Epidermal melanocyte (primary cell): ENCODE measurements at regions not wholly inside any gene's neighbourhood (a gene's known extent, or its start where the extent isn't known, plus 50 kb on each side); places are given as distances from the start of the nearest gene placed in this dataset.

Source experiments
- DNase-seq: peaks from one replicate; pipeline ENCODE4 v3.0.0; 2011; ENCODE audit warnings: low spot score; ENCODE audit not compliant: insufficient read length

DNA sequence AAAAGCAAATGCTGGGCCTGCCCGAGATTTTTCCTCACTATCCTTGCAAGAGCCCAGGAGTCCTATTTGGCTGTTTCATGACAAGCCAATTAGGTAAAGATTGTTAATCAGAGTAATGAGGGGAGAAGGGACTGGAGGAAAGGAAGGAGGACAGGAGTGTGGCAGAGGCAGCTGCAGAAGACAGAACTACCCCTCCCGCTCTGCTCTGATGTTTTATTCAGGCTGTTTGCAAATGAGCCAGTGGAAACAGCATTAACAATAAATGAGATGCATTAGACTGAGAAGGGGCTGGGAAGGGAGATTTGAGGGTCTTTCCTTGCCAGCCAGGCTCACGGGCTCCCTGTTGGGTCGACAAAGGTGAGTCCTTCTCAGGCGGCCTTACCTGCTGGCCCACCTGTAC lies 421.0 kb upstream of the CCDC196 start:
- DNase-seq = no peak

DNA sequence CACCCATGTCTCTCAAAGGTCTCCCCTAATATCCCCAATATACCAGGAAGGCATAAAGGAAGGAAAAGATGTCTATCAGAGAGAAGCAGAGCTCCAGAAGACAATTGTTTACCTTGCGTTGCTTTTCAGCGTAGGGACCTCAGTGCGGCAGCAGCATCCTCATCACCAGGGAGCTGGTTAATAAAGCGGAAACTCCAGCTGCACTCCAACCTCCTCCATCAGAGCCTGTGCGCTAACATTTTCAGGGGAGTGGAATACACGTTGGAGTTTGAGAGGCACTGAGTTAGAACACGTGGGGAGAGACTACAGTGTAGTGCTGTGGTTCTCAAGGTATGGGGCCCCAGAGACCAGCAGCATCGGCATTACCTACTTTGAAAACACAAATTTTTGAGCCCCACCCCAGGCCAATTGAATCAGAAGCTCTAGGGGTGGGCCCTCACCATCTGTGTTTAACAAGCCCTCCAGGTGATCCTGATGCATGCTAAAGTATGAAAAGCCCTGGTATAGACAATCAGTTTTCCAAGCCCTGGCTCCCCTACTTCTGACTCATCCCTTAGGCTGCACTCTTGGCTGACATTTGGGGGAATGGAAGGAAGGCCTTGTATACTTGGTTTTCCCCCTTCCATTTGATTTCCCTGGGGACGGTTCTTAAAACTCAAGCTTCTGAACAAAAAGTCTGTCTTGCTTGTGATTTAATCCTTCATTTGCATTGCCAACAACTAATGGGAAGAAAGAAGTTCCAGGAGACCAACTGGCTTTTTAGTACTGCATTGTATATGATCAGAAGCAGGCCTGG lies 419.0 kb upstream of the CCDC196 start:
- no peak for DNase-seq

DNA sequence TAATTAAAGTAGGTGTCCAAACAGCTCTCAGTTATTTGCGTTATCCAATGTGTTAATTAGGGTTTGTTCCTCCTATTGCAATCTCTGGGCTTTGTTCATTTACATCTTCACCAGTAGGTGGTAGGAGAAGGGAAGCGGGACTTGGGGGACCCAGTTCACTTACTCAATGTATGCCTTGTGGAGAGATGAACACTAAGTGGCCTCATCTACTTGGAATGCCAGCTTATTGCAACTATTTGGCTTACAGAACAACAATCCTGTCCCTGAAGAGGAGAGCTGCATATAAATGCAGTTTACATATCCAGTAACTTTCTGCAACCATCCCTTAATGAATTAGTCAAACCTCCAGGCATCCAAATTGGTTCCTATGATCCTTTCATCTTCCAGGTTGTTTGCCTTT lies 417.1 kb upstream of the CCDC196 start:
- DNase-seq = no peak

DNA sequence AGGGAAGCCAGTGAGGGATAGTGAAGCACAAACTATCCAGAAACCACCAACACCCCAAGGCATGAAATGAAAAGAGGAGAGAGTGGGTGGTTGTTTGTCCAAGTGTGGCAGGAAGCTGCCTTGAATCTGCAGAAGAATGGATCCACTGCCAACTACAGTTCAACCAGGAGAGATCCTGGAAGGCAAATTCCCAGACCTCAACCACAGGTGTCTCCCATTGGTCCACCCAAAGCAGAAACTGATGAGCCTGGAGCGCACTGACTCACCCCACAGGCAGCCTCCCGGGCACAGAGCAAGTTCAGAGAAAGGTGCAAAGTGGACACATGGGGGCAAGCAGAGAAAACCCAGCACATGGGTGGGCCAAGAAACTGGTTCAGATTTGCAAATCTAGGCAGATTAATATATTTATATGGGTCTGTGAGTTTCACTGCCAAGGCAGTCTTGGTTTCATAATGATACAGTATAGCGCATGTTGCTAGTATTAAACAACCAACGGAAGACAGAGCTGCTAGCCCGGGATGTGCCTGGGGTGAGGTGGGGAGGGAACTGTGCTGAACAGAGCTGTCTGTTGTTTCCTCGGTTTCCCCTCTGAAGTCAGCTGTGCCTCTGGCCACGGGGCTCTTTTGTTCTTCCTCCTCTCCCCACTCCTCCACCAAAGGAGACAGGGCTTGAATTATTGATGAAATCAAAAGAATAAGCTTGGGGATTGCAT lies 416.2 kb upstream of the CCDC196 start:
- no peak for DNase-seq

DNA sequence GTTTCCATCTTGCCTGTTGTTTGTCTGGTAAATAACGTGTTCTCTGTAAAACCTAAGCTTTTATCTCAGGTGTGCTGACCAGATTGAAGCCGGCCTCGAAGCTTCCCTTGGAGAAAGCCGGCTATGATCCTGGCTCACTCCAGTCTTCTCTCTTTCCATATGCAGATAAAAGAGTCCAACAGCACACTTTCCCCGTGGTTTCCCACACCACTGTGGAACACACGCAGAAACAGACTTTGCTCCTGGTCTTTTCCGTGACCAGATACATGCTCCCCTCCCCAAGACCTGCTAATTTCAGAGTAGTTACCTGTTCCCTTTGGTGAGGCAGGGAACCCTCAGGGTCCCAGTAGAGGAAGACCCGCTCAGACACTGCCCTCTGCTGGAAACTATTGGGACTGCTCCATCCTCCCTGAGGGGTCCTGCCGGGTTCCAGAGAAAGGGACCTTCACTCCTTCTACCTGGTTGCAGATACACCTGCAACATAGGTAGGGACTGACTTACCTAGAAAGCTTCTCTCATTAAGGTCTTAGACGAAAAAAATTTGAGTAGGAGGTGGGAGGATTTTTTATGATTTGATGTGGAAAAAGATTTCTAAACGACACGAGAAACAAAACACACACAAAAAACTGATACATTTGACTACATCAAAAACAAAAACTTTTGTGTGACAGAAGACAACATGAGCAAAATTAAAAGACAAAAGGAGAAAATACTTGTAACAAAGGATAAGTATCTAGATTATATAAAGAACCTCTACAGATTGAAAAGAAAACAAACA lies 415.4 kb upstream of the CCDC196 start:
- DNase-seq = no peak

DNA sequence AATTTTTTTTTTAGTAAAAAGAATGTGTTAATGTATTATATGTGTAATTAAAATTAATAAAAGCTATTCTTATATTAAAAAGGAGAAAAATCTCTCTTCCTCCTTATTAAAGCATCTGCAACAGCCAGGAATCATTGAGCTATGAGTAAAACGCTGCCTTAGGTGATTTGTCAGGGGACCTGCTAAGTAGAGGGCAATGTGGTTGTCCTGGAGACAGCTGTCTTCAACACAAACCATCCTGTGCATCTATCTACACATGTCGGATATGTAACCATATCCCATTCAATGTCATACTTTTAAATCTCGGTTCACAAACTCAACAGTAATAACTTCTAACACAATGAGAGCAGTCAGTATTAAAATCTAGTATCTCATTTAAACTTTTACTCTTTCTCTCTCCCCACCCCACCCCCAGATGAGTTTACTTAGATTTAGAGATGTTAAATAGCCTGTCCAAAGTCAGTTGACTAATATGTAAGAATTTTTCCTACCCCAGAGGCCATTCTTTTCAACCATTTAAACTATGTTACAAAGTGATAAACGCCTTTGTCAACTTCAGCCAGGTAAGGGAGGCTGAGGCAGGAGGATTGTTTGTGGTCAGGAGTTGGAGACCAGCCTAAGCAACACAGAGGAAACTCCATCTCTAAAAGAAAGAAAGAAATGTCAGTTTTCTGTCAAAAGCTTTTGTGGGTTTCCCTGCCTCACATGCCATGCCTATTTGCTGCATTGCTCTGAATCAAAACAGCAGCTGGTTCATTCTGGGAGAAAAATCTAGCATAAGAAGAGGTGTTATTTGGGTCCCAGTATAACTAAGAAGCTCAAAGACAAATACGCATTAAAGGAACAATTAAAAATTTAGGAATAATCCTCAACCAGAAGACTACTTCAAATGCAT lies 413.7 kb upstream of the CCDC196 start:
- DNase-seq = no peak

DNA sequence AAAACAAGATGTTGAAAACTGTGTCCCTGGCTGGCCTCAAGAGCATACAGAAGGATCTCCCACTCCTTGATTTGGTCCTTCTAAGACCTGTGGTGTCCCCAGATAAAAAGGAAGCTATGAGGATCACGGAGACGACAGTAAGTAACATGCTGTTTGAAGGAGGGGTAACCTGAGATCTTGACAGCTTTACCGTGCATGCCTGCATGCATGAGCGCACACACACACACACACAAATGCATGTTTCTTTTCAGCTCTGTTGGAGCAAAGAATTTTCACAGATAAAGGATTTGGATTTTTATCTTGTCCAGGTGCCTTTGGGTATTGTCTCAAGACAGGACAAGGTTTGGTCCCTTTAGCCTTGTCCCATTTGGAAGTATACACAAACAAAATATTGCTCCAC lies 411.6 kb upstream of the CCDC196 start:
- no peak for DNase-seq

DNA sequence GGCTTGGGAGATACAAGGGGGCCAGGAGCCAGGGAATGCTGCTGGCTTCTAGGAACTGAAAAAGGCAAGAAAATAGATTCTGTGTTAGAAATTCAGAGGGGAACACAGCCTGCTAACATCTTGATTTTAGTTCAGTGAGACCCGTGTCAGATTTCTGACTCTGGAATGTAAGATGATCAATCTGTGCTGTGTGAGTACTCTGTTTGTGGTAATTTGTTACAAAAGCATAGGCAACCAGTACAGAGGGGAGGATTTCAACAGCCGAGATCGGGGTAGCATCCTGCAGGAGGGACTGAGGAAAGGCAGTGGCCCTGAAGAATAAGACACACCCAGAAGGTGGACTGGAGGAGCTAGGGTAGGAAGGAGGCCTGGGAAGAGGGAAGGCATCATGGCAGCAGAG lies 410.0 kb upstream of the CCDC196 start:
- DNase-seq = no peak

DNA sequence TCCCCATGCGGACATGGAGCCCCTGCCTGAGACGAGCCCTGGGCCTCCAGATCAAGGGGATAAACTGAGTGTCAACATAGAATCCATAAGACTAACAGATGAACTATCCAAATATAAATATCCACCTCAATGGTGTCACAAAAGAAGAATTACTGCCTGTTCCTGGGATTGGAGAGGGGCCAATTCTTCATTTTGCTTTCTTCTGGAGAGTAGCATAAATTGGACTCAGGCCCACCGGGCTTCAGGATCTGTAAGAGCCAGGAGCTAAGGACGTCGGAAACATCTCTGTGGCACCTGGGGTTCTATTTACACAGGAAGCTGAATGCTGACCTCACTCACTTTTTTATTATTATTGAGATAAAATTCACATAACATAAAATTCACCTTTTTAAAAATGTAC lies 408.2 kb upstream of the CCDC196 start:
- DNase-seq = no peak

DNA sequence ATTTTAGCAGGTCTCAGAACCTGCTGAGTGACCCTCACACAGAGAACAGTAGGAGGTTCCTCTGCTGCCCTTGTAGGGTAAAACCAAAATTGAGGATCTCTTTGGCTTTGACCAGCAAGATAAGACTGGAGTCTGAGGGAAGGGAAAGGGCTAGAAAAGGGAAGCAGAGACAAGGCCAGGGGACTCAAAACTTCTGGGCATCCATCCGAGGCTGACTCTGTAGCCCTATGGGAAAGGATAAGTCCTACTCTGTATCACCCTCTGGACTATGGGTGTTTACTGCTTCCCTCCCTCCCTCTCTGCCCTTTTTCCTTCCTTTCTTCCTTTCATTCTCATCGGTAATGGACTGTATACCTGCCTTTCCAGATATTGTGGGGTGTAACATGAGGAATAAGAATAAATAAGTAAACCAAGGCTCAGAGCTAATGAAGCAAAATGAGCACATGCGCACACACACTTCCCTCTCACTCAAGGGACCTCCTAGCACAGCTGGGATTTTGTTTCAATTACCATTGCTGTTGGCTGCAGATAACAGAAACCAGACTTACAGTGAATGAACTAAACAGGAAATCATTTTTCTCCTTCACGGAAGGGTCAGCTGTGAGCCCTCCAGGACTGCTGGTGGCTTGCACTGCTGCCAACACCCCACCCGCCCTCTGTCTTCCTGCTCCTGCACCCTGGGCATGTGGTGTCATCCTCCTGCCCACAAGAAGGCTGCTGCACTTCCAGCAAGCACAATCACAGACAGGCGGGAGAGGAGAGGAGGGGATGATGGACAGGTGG lies 404.4 kb upstream of the CCDC196 start:
- DNase-seq = no peak

DNA sequence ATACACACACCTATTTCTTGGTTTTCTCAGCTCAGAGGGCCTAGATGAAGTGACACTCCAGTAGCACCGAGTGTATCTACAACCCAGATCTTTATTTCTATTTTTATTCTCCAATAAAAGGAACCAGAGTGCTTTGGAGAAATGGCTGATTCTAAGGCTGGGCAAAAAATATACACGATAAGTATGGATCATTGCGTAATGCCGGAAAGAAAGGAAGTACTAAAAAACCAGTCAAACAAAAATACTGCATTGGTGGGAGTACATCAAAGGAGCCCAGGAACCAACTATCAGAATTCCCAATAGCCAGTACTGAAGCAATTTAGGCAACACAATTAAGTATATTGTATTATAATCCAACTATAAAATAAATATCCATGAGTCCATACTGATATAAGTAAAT lies 400.9 kb upstream of the CCDC196 start:
- no peak for DNase-seq

DNA sequence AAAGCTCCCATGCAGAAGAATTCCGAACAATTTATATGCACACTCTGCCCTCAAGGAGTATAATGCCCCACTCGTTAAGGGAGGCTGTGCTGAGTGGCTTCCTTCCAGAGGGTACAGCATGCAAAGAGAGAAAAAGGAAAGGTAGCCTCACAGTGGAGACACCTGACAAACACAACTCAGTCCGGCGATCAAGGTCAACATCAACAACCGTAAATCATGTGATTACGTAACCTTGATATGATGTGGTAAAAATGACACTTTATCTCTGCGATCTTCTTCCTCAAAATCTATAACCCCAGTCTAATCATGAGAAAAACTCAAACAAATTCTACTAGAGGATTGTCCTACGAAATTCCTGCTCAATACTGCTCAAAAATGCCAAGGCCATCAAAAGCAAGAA lies 400.5 kb upstream of the CCDC196 start:
- no peak for DNase-seq

DNA sequence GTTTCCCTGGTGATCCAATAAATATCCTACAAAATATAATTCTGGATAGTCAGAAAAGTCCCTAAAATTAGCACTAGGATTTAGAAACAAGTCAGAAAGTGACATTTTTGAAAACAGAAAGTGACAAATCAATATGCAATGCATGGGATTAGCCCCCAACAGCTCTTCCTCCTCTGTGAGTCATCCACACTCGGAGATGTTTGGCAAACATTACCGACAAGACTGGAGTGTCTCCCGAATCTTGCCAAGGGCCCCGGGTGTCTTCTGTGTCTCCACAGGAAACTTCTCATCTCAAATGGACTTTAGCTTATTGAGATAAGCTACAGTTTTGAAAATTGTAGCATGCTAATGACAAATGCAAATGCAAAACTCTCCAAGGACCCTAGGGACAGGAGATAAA lies 398.9 kb upstream of the CCDC196 start:
- DNase-seq = no peak

DNA sequence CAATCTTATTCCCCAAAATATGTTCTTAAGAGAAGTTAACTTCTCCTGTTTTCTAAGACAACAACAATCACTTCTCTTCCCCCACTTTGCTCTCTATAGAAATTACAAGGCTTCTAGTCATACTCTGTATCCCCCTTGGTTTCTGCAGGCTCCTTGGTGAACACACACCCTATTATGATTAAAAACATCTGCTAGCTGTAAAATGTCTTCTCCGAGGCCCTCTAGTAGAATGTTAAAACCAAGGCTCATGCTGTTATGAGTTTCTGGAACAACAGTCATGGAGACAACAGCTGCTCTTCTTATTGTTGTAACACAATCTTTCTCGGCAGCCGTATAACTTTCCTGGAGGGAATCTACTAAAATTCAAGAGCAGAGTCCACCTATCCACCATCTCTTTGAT lies 397.5 kb upstream of the CCDC196 start:
- DNase-seq = no peak

DNA sequence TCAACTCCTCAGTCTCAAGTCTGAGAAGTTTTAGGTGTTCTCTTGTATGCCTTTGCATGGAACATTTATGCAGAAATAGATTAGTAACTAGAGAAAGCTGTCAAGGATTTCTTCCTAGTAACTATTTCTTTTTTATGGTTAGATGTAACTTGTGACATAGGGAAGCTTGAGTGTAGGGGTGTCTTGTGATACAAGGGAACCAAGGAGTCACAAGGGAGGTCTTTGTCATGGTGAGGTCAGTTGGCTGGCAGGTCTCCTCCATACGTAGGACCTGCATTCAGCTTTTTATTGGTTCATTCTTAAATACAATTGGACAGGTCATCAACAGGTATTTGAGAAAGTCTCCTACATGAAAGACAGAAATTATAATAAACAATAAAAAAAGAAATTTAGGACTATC lies 394.0 kb upstream of the CCDC196 start:
- no peak for DNase-seq

DNA sequence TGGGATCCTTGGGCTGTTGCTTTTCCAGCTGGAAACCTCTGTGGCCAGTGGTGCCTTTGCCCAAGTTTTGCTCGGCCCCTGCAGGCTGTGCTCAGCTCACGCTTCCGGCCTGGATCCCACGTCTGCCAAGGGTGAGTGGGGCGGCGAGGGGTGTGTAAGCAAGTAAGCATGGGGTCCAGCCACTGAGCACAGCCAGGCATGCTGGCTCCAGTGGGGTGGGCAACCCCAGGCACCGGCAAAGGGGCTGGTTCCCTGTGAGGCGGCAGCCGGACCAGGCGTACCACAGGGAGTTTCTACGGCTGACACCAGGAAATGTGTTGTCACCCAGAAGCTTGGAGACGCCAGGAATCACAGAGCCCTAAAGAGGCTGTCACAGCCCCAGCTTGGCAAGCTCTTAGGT lies 393.4 kb upstream of the CCDC196 start:
- no peak for DNase-seq

DNA sequence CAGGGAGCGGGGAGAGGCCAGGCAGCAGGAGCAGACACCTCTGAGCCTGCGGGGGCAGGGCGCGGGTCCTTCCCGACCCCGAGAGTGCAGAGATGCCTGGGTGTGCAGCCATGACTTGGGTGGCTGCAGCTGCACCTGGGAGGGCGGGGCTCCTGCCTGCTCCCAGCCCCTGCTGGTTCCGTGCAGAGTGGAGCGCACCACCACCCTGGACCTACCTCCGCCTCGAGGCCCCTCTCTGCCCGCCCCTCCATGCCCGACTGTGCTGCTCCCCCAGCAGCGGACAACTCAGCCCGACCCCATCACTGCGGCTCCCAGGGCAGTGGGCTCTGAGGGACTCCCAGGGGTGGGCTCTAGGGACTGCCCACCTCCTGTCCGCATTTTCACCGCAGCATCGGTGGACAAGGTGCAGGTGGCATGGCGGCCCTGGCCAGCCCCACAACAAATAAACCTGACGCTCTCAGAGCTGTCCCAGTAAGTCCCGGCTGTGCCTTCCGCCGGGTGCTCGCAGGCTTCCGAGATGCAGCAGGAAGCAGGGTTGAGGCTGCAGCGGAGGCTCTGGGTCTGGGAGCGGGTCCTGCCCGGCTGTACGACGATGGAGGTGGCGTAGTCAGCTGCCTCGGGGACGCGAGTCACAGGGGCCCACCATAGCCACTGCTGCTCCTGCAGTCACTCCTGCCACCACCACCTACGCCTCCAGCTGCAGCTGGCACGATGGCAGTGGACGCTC lies 392.0 kb upstream of the CCDC196 start:
- no peak for DNase-seq

DNA sequence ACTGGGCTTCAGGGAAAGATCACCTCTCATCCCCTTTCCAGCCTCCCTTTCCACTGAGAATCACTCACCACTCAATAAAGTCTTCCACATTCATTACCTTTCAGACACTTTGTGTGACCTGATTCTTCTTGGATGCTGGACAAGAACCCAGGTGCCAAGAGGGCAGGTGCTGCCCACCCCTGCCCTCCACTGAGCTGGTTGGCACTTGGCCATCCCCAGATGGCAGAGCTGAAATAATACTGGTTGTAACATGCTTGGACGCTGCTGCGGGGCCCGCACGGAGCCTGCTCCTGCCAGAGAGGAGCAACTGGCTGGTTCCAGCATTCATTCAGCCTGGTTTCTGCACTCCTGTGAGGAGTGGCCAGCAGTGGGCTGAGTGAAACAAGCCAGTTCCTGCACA lies 386.7 kb upstream of the CCDC196 start:
- no peak for DNase-seq

DNA sequence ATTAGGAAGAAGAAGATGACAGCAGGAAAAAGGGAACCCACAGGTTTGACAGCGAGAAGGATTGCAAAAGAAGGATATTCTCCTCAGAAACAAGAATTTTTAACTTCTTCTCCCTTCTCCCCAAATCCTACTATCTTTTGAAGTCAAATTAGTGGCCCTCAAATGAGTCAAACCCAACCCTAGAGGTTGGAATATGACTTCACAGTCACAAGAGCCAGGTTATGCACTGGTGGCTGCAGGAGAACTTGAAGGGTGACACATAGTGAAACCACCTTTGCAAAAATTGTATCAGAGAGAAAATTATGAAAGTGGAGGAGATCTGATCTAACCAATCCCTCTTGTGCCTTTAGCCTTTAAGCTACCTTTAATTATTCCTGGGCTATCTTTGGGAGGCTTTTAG lies 386.2 kb upstream of the CCDC196 start:
- no peak for DNase-seq

DNA sequence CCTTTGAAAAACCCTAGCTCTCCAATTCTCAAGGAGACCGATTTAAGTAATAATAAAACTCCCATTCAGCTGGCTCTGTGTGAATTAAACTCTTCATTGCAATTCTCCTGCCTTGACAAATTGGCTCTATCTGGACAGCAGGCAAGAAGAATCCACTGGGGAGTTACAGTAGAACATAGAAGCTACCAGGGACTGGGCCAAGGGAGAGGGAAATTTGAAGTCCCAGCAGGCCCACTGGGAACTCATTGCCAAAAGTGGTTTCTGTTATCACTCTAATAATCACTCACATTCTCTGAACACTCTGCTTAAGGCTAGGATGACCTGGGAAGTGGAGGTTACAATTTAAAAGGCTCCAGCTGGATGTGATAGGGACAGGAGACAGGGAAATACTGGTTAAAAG lies 384.5 kb upstream of the CCDC196 start:
- no peak for DNase-seq
